SK-N-SH (cell line): ENCODE measurements at regions not wholly inside any gene's neighbourhood (a gene's known extent, or its start where the extent isn't known, plus 50 kb on each side); places are given as distances from the start of the nearest gene placed in this dataset.

ENCODE experiments used
- CTCF ChIA-PET: fragments of 300-600, 350-600 bp; formaldehyde crosslinking; extraction: SDS; loops from one replicate; lab custom pipeline; 2021; lab: Yijun Ruan, JAX
- POLR2A ChIA-PET: fragments of 350-600 bp; sonication (Branson Sonifier 250); formaldehyde crosslinking; extraction: SDS; loops from one replicate; lab custom pipeline; 2020; ENCODE audit warnings: antibody characterized with exemption, inconsistent platforms; lab: Yijun Ruan, JAX
- DNase-seq: peaks from one replicate; pipeline ENCODE4 v3.0.0; 2012
- H2AFZ ChIP-seq: fragments of 200-600 bp; sonication (generic); 2 replicates; pipeline ENCODE4 v1.8.1; 2016; ENCODE audit warnings: antibody characterized with exemption, mild to moderate bottlenecking, low read depth
- H3F3A ChIP-seq: fragments of 200-600 bp; sonication (generic); replicated peaks from 2 replicates; pipeline ENCODE3; 2016; ENCODE audit warnings: antibody characterized with exemption, mild to moderate bottlenecking; ENCODE audit not compliant: insufficient read depth
- H3K27ac ChIP-seq, 2 experiments: fragments of 200-500 bp in 1 of 2; fragments of 200-600 bp in 1 of 2; sonication (Bioruptor generic) in 1 of 2; sonication (generic), shearing (Covaris generic) in 1 of 2; 2 replicates each; pipeline versions ENCODE4 v1.5.1 to v1.6.1; 2014 to 2016; ENCODE audit warnings: low read depth in 2 of 2, inconsistent platforms in 1 of 2, low read length in 1 of 2, mild to moderate bottlenecking in 1 of 2, mixed read lengths in 1 of 2
- H3K27me3 ChIP-seq: fragments of 200-600 bp; sonication (generic), shearing (Covaris generic); 2 replicates; pipeline ENCODE4 v1.6.1; 2016; ENCODE audit warnings: mixed run types; ENCODE audit not compliant: insufficient read depth
- H3K36me3 ChIP-seq, 2 experiments: fragments of 200-500 bp in 1 of 2; fragments of 200-600 bp in 1 of 2; sonication (Bioruptor generic) in 1 of 2; sonication (generic) in 1 of 2; replicated peaks in 1 of 2; 2 replicates each; pipeline versions ENCODE3 to v1.5.1; 2014 to 2016; ENCODE audit warnings: low read length in 1 of 2, mild to moderate bottlenecking in 1 of 2; ENCODE audit not compliant: insufficient read depth in 2 of 2, control insufficient read depth in 1 of 2
- H3K4me1 ChIP-seq, 2 experiments: fragments of 200-500 bp in 1 of 2; fragments of 200-600 bp in 1 of 2; sonication (Bioruptor generic) in 1 of 2; sonication (generic), shearing (Covaris generic) in 1 of 2; 2 replicates each; pipeline versions ENCODE4 v1.5.1 to v1.6.1; 2014 to 2016; ENCODE audit warnings: low read depth in 1 of 2, low read length in 1 of 2, mixed run types in 1 of 2; ENCODE audit not compliant: insufficient read depth in 2 of 2, control insufficient read depth in 1 of 2
- H3K4me2 ChIP-seq: fragments of 200-600 bp; sonication (generic), shearing (Covaris generic); 2 replicates; pipeline ENCODE4 v1.6.1; 2017; ENCODE audit warnings: mixed run types
- H3K4me3 ChIP-seq, 2 experiments: fragments of 200-500 bp in 1 of 2; fragments of 200-600 bp in 1 of 2; sonication (Bioruptor generic) in 1 of 2; sonication (generic), shearing (Covaris generic) in 1 of 2; 2 replicates each; pipeline versions ENCODE4 v1.5.1 to v1.8.1; 2014 to 2016; ENCODE audit warnings: low read depth in 2 of 2, inconsistent platforms in 1 of 2, low read length in 1 of 2, mild to moderate bottlenecking in 1 of 2, mixed read lengths in 1 of 2, moderate library complexity in 1 of 2
- H3K79me2 ChIP-seq: fragments of 200-600 bp; sonication (generic); 2 replicates; pipeline ENCODE4 v1.8.1; 2017; ENCODE audit warnings: mild to moderate bottlenecking; ENCODE audit not compliant: insufficient read depth
- H3K9ac ChIP-seq: fragments of 200-600 bp; sonication (generic); 2 replicates; pipeline ENCODE4 v1.6.1; 2017; ENCODE audit warnings: mixed run types
- H3K9me2 ChIP-seq: fragments of 200-600 bp; sonication (generic); 2 replicates; pipeline ENCODE4 v1.6.1; 2017; ENCODE audit warnings: mixed run types
- H3K9me3 ChIP-seq: fragments of 200-600 bp; sonication (generic); 2 replicates; pipeline ENCODE4 v1.6.1; 2017; ENCODE audit warnings: mixed run types, mild to moderate bottlenecking, moderate library complexity
- H4K20me1 ChIP-seq: fragments of 200-600 bp; sonication (generic); 2 replicates; pipeline ENCODE4 v1.6.1; 2017; ENCODE audit warnings: mild to moderate bottlenecking, mixed run types; ENCODE audit not compliant: insufficient read depth
- CHD2 ChIP-seq: fragments of 150-350 bp; IDR thresholded peaks from 2 replicates; pipeline ENCODE4 v1.6.1; 2018; ENCODE audit warnings: low read length; ENCODE audit not compliant: partially characterized antibody
- EP300 ChIP-seq, 2 experiments: IDR thresholded peaks; 2 replicates each; pipeline versions ENCODE4 v1.4.0 to v1.6.1; 2012; ENCODE audit warnings: borderline replicate concordance in 1 of 2, low read depth in 1 of 2, low read length in 1 of 2
- EZH2phosphoT487 ChIP-seq: fragments of 200-600 bp; sonication (generic); IDR thresholded peaks from 2 replicates; pipeline ENCODE4 v1.6.1; 2017; ENCODE audit warnings: low read depth, mixed run types, mild to moderate bottlenecking, antibody characterized with exemption, moderate library complexity, borderline replicate concordance
- FOSL2 ChIP-seq: IDR thresholded peaks from 2 replicates; pipeline ENCODE4 v1.4.0; 2012; ENCODE audit warnings: low read depth, mild to moderate bottlenecking, moderate library complexity, borderline replicate concordance
- FOXM1 ChIP-seq: IDR thresholded peaks from 2 replicates; pipeline ENCODE4 v1.4.0; 2012; ENCODE audit warnings: low read depth, mild to moderate bottlenecking
- GABPA ChIP-seq: IDR thresholded peaks from 2 replicates; pipeline ENCODE4 v1.4.0; 2012; ENCODE audit warnings: low read depth, mild to moderate bottlenecking
- GATA2 ChIP-seq: sonication (generic); formaldehyde crosslinking; IDR thresholded peaks from 2 replicates; pipeline ENCODE4 v1.5.0; 2020; ENCODE audit warnings: mild to moderate bottlenecking, missing genetic modification reagents
- JUND ChIP-seq: IDR thresholded peaks from 2 replicates; pipeline ENCODE4 v1.4.0; 2012
- MEF2A ChIP-seq: IDR thresholded peaks from 2 replicates; pipeline ENCODE4 v1.4.0; 2012; ENCODE audit warnings: low read depth, borderline replicate concordance
- NRF1 ChIP-seq: IDR thresholded peaks from 2 replicates; pipeline ENCODE4 v1.6.1; 2012; ENCODE audit warnings: low read depth, mild to moderate bottlenecking, low read length
- RAD21 ChIP-seq: IDR thresholded peaks from 2 replicates; pipeline ENCODE4 v1.6.1; 2012; ENCODE audit warnings: mild to moderate bottlenecking, low read length
- RCOR1 ChIP-seq: fragments of 150-350 bp; IDR thresholded peaks from 2 replicates; pipeline ENCODE4 v1.6.1; 2017; ENCODE audit warnings: antibody characterized with exemption, low read length
- RFX5 ChIP-seq: IDR thresholded peaks from 2 replicates; pipeline ENCODE4 v1.6.1; 2012; ENCODE audit warnings: mild to moderate bottlenecking, improper control_type of control experiment, low read length
- SMC3 ChIP-seq: IDR thresholded peaks from 2 replicates; pipeline ENCODE4 v1.6.1; 2012; ENCODE audit warnings: low read depth, low read length, improper control_type of control experiment
- TAF1 ChIP-seq: IDR thresholded peaks from 2 replicates; pipeline ENCODE4 v1.6.1; 2012; ENCODE audit warnings: low read depth, mild to moderate bottlenecking, low read length, moderate library complexity, borderline replicate concordance
- TCF12 ChIP-seq: IDR thresholded peaks from 2 replicates; pipeline ENCODE4 v1.4.0; 2012
- WGBS: methylation state at CpG from one replicate; pipeline ENCODE4 v1.1.6; 2017; ENCODE audit warnings: low lambda C conversion rate; 5-methylcytosine and 5-hydroxymethylcytosine counted together
- TF ChIP-seq, protein P1 (sequence below): IDR thresholded peaks from 2 replicates; pipeline ENCODE4 v1.4.0; 2012; ENCODE audit warnings: low read depth, borderline replicate concordance
- TF ChIP-seq, protein P2 (sequence below): IDR thresholded peaks from 2 replicates; pipeline ENCODE4; 2012
- TF ChIP-seq, protein P3 (sequence below): IDR thresholded peaks from 2 replicates; pipeline ENCODE4 v1.4.0; 2012; ENCODE audit warnings: low read depth, borderline replicate concordance
- TF ChIP-seq, protein P4 (sequence below): fragments of 200-600 bp; sonication (generic); IDR thresholded peaks from 2 replicates; pipeline ENCODE4 v1.6.1; 2017; ENCODE audit warnings: antibody characterized with exemption, mild to moderate bottlenecking, moderate library complexity
- TF ChIP-seq, protein P5 (sequence below): fragments of 150-350 bp; IDR thresholded peaks from 2 replicates; pipeline ENCODE4 v1.6.1; 2017; ENCODE audit warnings: antibody characterized with exemption, low read length, low read depth, borderline replicate concordance

DNA sequence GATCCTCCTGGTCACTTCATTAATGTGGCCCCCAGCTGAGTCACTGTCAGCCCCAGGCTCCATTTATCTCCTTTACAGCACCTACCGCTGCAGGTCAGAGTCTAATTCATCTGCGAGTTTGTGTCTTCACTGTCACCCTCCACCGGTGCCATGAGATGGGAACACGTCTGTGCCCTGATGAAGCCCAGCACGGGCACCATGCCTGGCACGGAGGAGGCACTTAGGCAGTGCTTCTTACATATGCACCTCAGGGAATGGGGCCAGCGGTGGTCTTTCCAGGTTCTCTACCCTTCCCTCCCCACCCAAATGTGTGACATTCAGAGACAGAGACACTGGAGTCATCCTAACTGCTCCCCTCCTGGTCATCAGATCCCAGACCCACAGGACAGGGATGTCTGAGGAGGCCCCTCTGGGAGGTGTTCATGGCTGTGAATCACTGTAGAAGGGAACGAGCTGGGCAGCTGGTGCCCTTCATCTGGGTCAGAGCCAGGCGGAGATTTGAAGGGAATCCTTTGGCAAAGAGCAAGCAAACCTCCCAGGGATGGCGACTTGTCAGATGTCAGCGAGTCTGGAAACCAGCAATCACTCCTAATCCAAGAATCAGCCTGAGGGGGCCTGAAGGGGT is 364.6 kb downstream of the PREX1 start:
- Histone ChIP-seq H3K9me3 (no peaks in the 10 kb centered on the region), H3F3A (no peaks in the 10 kb centered on the region), H3K9me2 (no peaks in the 10 kb centered on the region), H2AFZ (no peak overlapping the region)
- POLR2A ChIA-PET = no interaction called here
- WGBS = 54% methylated on average over 6 of the region's 11 CpGs
- TF ChIP-seq, protein P1, sequence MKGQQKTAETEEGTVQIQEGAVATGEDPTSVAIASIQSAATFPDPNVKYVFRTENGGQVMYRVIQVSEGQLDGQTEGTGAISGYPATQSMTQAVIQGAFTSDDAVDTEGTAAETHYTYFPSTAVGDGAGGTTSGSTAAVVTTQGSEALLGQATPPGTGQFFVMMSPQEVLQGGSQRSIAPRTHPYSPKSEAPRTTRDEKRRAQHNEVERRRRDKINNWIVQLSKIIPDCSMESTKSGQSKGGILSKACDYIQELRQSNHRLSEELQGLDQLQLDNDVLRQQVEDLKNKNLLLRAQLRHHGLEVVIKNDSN = no peak
- no peak for TF ChIP-seq GABPA
- no peak for TF ChIP-seq RCOR1
- TF ChIP-seq, protein P2, sequence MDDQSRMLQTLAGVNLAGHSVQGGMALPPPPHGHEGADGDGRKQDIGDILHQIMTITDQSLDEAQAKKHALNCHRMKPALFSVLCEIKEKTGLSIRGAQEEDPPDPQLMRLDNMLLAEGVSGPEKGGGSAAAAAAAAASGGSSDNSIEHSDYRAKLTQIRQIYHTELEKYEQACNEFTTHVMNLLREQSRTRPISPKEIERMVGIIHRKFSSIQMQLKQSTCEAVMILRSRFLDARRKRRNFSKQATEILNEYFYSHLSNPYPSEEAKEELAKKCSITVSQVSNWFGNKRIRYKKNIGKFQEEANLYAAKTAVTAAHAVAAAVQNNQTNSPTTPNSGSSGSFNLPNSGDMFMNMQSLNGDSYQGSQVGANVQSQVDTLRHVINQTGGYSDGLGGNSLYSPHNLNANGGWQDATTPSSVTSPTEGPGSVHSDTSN = no peak
- TF ChIP-seq NRF1 = no peak
- no peak for TF ChIP-seq FOSL2
- no peak for TF ChIP-seq GATA2
- TF ChIP-seq, all 33 proteins: peak for 0
- no peak overlapping the region for H3K9ac ChIP-seq
- no peak overlapping the region for H3K27ac ChIP-seq
- no peak for DNase-seq
- H3K79me2 ChIP-seq = no peaks in the 10 kb centered on the region
- no peaks in the 10 kb centered on the region for H4K20me1 ChIP-seq
- H3K4me1 ChIP-seq = peaks cover 0 to 3% of the 10 kb centered on the region in 2 experiments; a peak in 1 of 4 replicates
- H3K27me3 ChIP-seq = no peaks in the 10 kb centered on the region
- H3K36me3 ChIP-seq = no peaks in the 10 kb centered on the region
- H3K4me3 ChIP-seq = no peak overlapping the region
- no peak overlapping the region for H3K4me2 ChIP-seq
- CTCF ChIA-PET = interaction anchor here (2.0 to 2.7 kb wide), 2 partner anchors 73 to 157 kb away, joined by 4 to 12 read pairs; no protein-coding TSS in a partner anchor

DNA sequence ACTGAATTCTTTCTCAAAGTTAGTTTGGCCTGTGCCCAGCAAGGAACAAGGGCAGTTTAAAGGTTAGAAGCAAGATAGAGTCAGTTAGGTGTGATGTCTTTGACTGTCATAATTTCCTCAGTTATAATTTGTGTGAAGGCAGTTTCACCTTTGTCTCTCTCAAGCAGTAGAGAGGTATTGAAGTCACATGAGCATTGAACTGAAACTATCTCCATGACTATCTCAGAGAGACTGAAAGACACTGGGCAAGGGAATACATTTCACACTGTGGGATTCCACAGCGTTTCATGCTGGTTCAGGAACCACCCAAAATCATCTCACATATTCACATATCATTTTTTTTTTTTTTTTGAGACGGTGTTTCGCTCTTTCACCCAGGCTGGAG is 366.1 kb downstream of the PREX1 start:
- Histone ChIP-seq H3K27me3 (no peaks in the 10 kb centered on the region), H4K20me1 (no peaks in the 10 kb centered on the region), H3K9me3 (no peaks in the 10 kb centered on the region), H3K4me1 (peaks cover 0 to 4% of the 10 kb centered on the region in 2 experiments; a peak in 1 of 4 replicates), H3K27ac (no peak overlapping the region), H3K9me2 (no peaks in the 10 kb centered on the region), H3K4me3 (no peak overlapping the region), H3K79me2 (no peaks in the 10 kb centered on the region), H3K4me2 (no peak overlapping the region), H3K9ac (no peak overlapping the region), H3K36me3 (no peaks in the 10 kb centered on the region), H3F3A (no peaks in the 10 kb centered on the region), H2AFZ (no peak overlapping the region)
- POLR2A ChIA-PET = no interaction called here
- DNase-seq = no peak
- CTCF ChIA-PET = interaction anchor here (2.0 to 2.7 kb wide), 2 partner anchors 74 to 159 kb away, joined by 4 to 12 read pairs; no protein-coding TSS in a partner anchor
- 43% methylated on average over 3 of the region's 3 CpGs for WGBS
- TF ChIP-seq FOSL2 = no peak
- TF ChIP-seq, protein P3, sequence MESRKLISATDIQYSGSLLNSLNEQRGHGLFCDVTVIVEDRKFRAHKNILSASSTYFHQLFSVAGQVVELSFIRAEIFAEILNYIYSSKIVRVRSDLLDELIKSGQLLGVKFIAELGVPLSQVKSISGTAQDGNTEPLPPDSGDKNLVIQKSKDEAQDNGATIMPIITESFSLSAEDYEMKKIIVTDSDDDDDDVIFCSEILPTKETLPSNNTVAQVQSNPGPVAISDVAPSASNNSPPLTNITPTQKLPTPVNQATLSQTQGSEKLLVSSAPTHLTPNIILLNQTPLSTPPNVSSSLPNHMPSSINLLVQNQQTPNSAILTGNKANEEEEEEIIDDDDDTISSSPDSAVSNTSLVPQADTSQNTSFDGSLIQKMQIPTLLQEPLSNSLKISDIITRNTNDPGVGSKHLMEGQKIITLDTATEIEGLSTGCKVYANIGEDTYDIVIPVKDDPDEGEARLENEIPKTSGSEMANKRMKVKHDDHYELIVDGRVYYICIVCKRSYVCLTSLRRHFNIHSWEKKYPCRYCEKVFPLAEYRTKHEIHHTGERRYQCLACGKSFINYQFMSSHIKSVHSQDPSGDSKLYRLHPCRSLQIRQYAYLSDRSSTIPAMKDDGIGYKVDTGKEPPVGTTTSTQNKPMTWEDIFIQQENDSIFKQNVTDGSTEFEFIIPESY = no peak
- TF ChIP-seq, protein P4, sequence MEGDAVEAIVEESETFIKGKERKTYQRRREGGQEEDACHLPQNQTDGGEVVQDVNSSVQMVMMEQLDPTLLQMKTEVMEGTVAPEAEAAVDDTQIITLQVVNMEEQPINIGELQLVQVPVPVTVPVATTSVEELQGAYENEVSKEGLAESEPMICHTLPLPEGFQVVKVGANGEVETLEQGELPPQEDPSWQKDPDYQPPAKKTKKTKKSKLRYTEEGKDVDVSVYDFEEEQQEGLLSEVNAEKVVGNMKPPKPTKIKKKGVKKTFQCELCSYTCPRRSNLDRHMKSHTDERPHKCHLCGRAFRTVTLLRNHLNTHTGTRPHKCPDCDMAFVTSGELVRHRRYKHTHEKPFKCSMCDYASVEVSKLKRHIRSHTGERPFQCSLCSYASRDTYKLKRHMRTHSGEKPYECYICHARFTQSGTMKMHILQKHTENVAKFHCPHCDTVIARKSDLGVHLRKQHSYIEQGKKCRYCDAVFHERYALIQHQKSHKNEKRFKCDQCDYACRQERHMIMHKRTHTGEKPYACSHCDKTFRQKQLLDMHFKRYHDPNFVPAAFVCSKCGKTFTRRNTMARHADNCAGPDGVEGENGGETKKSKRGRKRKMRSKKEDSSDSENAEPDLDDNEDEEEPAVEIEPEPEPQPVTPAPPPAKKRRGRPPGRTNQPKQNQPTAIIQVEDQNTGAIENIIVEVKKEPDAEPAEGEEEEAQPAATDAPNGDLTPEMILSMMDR = no peak
- no peak for TF ChIP-seq EZH2phosphoT487
- TF ChIP-seq RCOR1 = no peak
- TF ChIP-seq SMC3 = no peak
- TF ChIP-seq EP300 (IDR thresholded peaks at IDR 0.05; ENCODE audit: borderline replicate concordance in 1 of 2, low read depth in 1 of 2, low read length in 1 of 2) = no peak
- TF ChIP-seq JUND = no peak
- TF ChIP-seq, protein P5, sequence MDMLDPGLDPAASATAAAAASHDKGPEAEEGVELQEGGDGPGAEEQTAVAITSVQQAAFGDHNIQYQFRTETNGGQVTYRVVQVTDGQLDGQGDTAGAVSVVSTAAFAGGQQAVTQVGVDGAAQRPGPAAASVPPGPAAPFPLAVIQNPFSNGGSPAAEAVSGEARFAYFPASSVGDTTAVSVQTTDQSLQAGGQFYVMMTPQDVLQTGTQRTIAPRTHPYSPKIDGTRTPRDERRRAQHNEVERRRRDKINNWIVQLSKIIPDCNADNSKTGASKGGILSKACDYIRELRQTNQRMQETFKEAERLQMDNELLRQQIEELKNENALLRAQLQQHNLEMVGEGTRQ = no peak
- TF ChIP-seq FOXM1 = no peak
- no peak for TF ChIP-seq TCF12
- TF ChIP-seq TAF1 = no peak
- TF ChIP-seq RFX5 = no peak
- TF ChIP-seq CHD2 = no peak
- TF ChIP-seq, protein P1 = no peak
- no peak for TF ChIP-seq MEF2A
- no peak for TF ChIP-seq RAD21
